Neural crest cell (in vitro differentiated cells): ENCODE measurements at regions not wholly inside any gene's neighbourhood (a gene's known extent, or its start where the extent isn't known, plus 50 kb on each side); places are given as distances from the start of the nearest gene placed in this dataset.
A peak's percentile ranks its signal among the peaks of the same experiment; 100 is the strongest.
"Not testable (repeated sequence)": the region's sequence is repeated elsewhere in the genome, so short reads cannot be mapped to it uniquely, and the experiment has no call there.

Experiments used
- DNase-seq: peaks from one replicate; pipeline ENCODE4 v3.0.0; 2021; ENCODE audit warnings: low read depth, mixed read lengths, low spot score
- H3K27ac Mint-ChIP-seq: one replicate; pipeline ENCODE4 v1.8.0; 2021; ENCODE audit warnings: mild to moderate bottlenecking, mixed read lengths; ENCODE audit not compliant: unreplicated experiment
- H3K27me3 Mint-ChIP-seq: 2 replicates; pipeline ENCODE4 v1.8.0; 2021; ENCODE audit warnings: low read depth, mild to moderate bottlenecking, mixed read lengths
- H3K36me3 Mint-ChIP-seq: 2 replicates; pipeline ENCODE4 v1.8.0; 2021; ENCODE audit warnings: low read depth, mild to moderate bottlenecking, mixed read lengths
- H3K4me1 Mint-ChIP-seq: 2 replicates; pipeline ENCODE4 v1.8.0; 2021; ENCODE audit warnings: mixed read lengths
- H3K4me3 Mint-ChIP-seq: one replicate; pipeline ENCODE4 v1.8.0; 2021; ENCODE audit warnings: mild to moderate bottlenecking, mixed read lengths
- H3K9me3 Mint-ChIP-seq: 2 replicates; pipeline ENCODE4 v1.8.0; 2021; ENCODE audit warnings: mixed read lengths
- TF ChIP-seq, protein P1 (sequence below): fragments of 200-600 bp; sonication (generic); conservative IDR thresholded peaks from 2 replicates; pipeline ENCODE4 v1.5.0; 2021; ENCODE audit warnings: antibody characterized with exemption, mild to moderate bottlenecking

GRCh38 chr17:15836991-15837390, 104.9 kb downstream of the TBC1D26 start:
- H3K27me3 Mint-ChIP-seq, H3K9me3 Mint-ChIP-seq, DNase-seq, H3K27ac Mint-ChIP-seq, H3K36me3 Mint-ChIP-seq, H3K4me1 Mint-ChIP-seq, H3K4me3 Mint-ChIP-seq: not testable (repeated sequence)

- not testable (repeated sequence) for H3K27ac Mint-ChIP-seq, H3K4me3 Mint-ChIP-seq, H3K4me1 Mint-ChIP-seq, H3K9me3 Mint-ChIP-seq, H3K27me3 Mint-ChIP-seq, DNase-seq, H3K36me3 Mint-ChIP-seq
Measured at GRCh38 chr17:15847447-15848229, 97.3 kb upstream of the ADORA2B start.

- H3K9me3 Mint-ChIP-seq, H3K27ac Mint-ChIP-seq, H3K4me1 Mint-ChIP-seq, H3K36me3 Mint-ChIP-seq, H3K27me3 Mint-ChIP-seq, H3K4me3 Mint-ChIP-seq: not testable (repeated sequence)
- peak; percentile 5 for DNase-seq
- TF ChIP-seq, protein P1, sequence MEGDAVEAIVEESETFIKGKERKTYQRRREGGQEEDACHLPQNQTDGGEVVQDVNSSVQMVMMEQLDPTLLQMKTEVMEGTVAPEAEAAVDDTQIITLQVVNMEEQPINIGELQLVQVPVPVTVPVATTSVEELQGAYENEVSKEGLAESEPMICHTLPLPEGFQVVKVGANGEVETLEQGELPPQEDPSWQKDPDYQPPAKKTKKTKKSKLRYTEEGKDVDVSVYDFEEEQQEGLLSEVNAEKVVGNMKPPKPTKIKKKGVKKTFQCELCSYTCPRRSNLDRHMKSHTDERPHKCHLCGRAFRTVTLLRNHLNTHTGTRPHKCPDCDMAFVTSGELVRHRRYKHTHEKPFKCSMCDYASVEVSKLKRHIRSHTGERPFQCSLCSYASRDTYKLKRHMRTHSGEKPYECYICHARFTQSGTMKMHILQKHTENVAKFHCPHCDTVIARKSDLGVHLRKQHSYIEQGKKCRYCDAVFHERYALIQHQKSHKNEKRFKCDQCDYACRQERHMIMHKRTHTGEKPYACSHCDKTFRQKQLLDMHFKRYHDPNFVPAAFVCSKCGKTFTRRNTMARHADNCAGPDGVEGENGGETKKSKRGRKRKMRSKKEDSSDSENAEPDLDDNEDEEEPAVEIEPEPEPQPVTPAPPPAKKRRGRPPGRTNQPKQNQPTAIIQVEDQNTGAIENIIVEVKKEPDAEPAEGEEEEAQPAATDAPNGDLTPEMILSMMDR: peak; percentile 51
Measured at GRCh38 chr17:15849054-15849453, 95.9 kb upstream of the ADORA2B start.

DNA sequence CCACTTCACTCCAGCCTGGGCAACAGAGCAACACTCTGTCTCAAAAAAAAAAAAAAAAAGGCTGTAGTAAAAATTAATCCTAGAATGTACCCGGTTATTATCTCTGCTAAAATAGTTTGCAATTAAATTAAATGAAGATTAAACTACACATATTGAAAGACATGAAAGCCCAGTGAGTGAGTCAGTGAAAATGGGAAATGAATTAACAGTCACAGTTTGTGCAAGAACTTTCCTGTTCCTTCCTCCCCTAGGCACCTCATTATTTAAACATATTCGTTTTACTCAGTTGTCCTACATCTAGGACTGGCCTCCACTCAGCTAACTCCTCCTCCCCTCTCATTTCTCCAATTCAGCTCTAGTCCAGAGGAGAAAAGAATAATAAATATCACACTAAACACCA, 94.9 kb upstream of the ADORA2B start:
- not testable (repeated sequence) for H3K27me3 Mint-ChIP-seq

DNA sequence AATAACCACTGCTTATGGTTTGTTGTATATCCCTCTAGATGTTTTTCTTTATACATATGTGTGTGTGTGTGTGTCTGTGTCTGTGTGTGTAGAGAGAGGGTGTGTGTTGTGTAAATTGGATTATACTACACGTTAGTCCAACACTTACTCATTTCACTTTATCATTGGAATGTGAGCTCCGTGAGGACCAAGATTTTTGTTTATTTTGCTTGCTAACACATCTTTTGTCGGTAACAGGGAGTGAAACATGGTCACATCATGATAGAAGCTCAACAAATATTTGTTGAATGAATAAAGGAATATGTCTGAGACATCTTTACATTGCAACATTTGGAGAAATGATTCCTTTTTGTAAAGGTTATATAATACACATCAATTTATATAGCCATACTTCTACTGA, 94.2 kb upstream of the ADORA2B start:
- H3K27ac Mint-ChIP-seq, H3K27me3 Mint-ChIP-seq, DNase-seq, H3K9me3 Mint-ChIP-seq, H3K4me1 Mint-ChIP-seq, H3K36me3 Mint-ChIP-seq, H3K4me3 Mint-ChIP-seq: not testable (repeated sequence)

More for the DNA sequence above, 94.9 kb upstream of the ADORA2B start:
- not testable (repeated sequence) for H3K27ac Mint-ChIP-seq, DNase-seq, H3K36me3 Mint-ChIP-seq, H3K4me3 Mint-ChIP-seq, H3K4me1 Mint-ChIP-seq, H3K9me3 Mint-ChIP-seq

- H3K4me3 Mint-ChIP-seq, H3K4me1 Mint-ChIP-seq, H3K27me3 Mint-ChIP-seq, H3K9me3 Mint-ChIP-seq, H3K36me3 Mint-ChIP-seq, H3K27ac Mint-ChIP-seq, DNase-seq: not testable (repeated sequence)
Measured at GRCh38 chr17:15852863-15853262, 92.1 kb upstream of the ADORA2B start.

- not testable (repeated sequence) for H3K36me3 Mint-ChIP-seq
Measured at GRCh38 chr17:15856191-15856590, 88.7 kb upstream of the ADORA2B start.

GRCh38 chr17:15856745-15857144, 88.2 kb upstream of the ADORA2B start:
- H3K4me3 Mint-ChIP-seq, H3K27ac Mint-ChIP-seq, H3K9me3 Mint-ChIP-seq, H3K27me3 Mint-ChIP-seq, DNase-seq, H3K36me3 Mint-ChIP-seq, H3K4me1 Mint-ChIP-seq: not testable (repeated sequence)

More at GRCh38 chr17:15856191-15856590, 88.7 kb upstream of the ADORA2B start:
- not testable (repeated sequence) for H3K4me1 Mint-ChIP-seq, DNase-seq, H3K27ac Mint-ChIP-seq, H3K4me3 Mint-ChIP-seq, H3K9me3 Mint-ChIP-seq, H3K27me3 Mint-ChIP-seq

- not testable (repeated sequence) for H3K27me3 Mint-ChIP-seq, H3K4me1 Mint-ChIP-seq, H3K4me3 Mint-ChIP-seq, H3K9me3 Mint-ChIP-seq, H3K27ac Mint-ChIP-seq, DNase-seq, H3K36me3 Mint-ChIP-seq
Measured at GRCh38 chr17:15858082-15858481, 86.8 kb upstream of the ADORA2B start.

- H3K4me3 Mint-ChIP-seq, H3K27me3 Mint-ChIP-seq, H3K36me3 Mint-ChIP-seq, H3K4me1 Mint-ChIP-seq, DNase-seq, H3K27ac Mint-ChIP-seq, H3K9me3 Mint-ChIP-seq: not testable (repeated sequence)
Measured at GRCh38 chr17:15860774-15861173, 84.2 kb upstream of the ADORA2B start.

DNA sequence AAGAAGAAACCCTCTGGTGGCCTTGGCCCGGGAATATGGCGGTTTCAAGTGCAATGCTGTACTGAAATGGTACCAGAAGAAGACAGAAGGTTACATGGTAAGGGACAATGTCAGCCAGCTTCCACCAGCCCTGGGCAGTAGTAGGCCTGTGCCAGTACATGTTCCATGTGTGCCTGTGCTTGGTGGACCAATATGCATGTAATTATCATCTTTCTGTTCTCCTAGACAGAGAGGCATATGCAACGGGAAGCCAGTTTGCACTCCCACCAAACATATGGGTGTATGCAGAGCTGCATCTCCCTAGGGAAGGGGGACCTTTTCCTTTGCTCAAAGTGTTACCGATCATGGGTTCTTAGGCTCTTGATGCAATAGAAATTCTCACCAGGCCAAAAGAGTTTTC, 80.9 kb upstream of the ADORA2B start:
- not testable (repeated sequence) for H3K9me3 Mint-ChIP-seq, H3K36me3 Mint-ChIP-seq, DNase-seq, H3K4me3 Mint-ChIP-seq, H3K27me3 Mint-ChIP-seq, H3K4me1 Mint-ChIP-seq, H3K27ac Mint-ChIP-seq

- H3K4me3 Mint-ChIP-seq, H3K36me3 Mint-ChIP-seq, H3K9me3 Mint-ChIP-seq, H3K27me3 Mint-ChIP-seq, H3K27ac Mint-ChIP-seq, DNase-seq, H3K4me1 Mint-ChIP-seq: not testable (repeated sequence)
Measured at GRCh38 chr17:15864472-15864871, 80.5 kb upstream of the ADORA2B start.

- H3K4me3 Mint-ChIP-seq, H3K4me1 Mint-ChIP-seq: not testable (repeated sequence)
Measured at GRCh38 chr17:15866015-15866414, 78.9 kb upstream of the ADORA2B start.

More at GRCh38 chr17:15866015-15866414, 78.9 kb upstream of the ADORA2B start:
- not testable (repeated sequence) for H3K36me3 Mint-ChIP-seq, DNase-seq, H3K27ac Mint-ChIP-seq, H3K9me3 Mint-ChIP-seq, H3K27me3 Mint-ChIP-seq
